Left renal cortex interstitium (tissue), 4 donors: ENCODE measurements at regions not wholly inside any gene's neighbourhood (a gene's known extent, or its start where the extent isn't known, plus 50 kb on each side); places are given as distances from the start of the nearest gene placed in this dataset.
"Not testable (repeated sequence)": the region's sequence is repeated elsewhere in the genome, so short reads cannot be mapped to it uniquely, and the experiment has no call there.

Experiments
- DNase-seq, 4 donors: peaks; one replicate each; pipeline ENCODE4 v3.0.0-alpha.2; 2013; ENCODE audit warnings: low read depth in 4 of 4, low spot score in 2 of 4, missing footprints in 1 of 4

- DNase-seq, result no peak
These were observed 67.4 kb downstream of the SNTN start for GRCh38 chr3:63719796-63720445.

- not testable (repeated sequence) for DNase-seq
These were observed 68.5 kb downstream of the SNTN start for GRCh38 chr3:63720951-63721350.

GRCh38 chr3:63724987-63725386 is 72.5 kb downstream of the SNTN start:
- no peak for DNase-seq

GRCh38 chr3:63726656-63727055 is 74.2 kb downstream of the SNTN start:
- DNase-seq, result no peak

- DNase-seq, result no peak
These were observed 74.8 kb downstream of the SNTN start for GRCh38 chr3:63727233-63727632.

GRCh38 chr3:63731866-63732265 is 79.4 kb downstream of the SNTN start:
- no peak for DNase-seq

- DNase-seq, result not testable (repeated sequence)
These were observed 80.8 kb downstream of the SNTN start for GRCh38 chr3:63733278-63733677.

- DNase-seq, result not testable (repeated sequence)
These were observed 82.2 kb downstream of the SNTN start for GRCh38 chr3:63734632-63735031.

- DNase-seq, result not testable (repeated sequence)
These were observed 82.3 kb upstream of the C3orf49 start for GRCh38 chr3:63736757-63737156.

- DNase-seq, result not testable (repeated sequence)
These were observed 80.5 kb upstream of the C3orf49 start for GRCh38 chr3:63738577-63738976.

- no peak for DNase-seq
These were observed 79.6 kb upstream of the C3orf49 start for GRCh38 chr3:63739474-63739873.

GRCh38 chr3:63740116-63740515 is 79.0 kb upstream of the C3orf49 start:
- no peak for DNase-seq

GRCh38 chr3:63744693-63745092 is 74.4 kb upstream of the C3orf49 start:
- DNase-seq, result not testable (repeated sequence)

GRCh38 chr3:63745757-63746156 is 73.3 kb upstream of the C3orf49 start:
- DNase-seq, result no peak

- DNase-seq, result no peak
These were observed 72.9 kb upstream of the C3orf49 start for GRCh38 chr3:63746211-63746610.

GRCh38 chr3:63751459-63751858 is 67.6 kb upstream of the C3orf49 start:
- DNase-seq, result no peak

- DNase-seq, result peak in 3 of 4 donors; percentile 6 to 41 (median 11)
These were observed 65.5 kb upstream of the C3orf49 start for GRCh38 chr3:63753567-63753966.

- no peak for DNase-seq
These were observed 65.1 kb upstream of the C3orf49 start for GRCh38 chr3:63753995-63754394.

- DNase-seq, result no peak
These were observed 56.9 kb upstream of the C3orf49 start for GRCh38 chr3:63762180-63762579.

GRCh38 chr3:63762934-63763550 is 56.1 kb upstream of the C3orf49 start:
- DNase-seq, result no peak

- DNase-seq, result no peak
These were observed 54.6 kb upstream of the C3orf49 start for GRCh38 chr3:63764511-63764910.

- DNase-seq, result no peak
These were observed 52.8 kb upstream of the C3orf49 start for GRCh38 chr3:63766261-63766660.
